PC-3 (cell line): ENCODE measurements at regions not wholly inside any gene's neighbourhood (a gene's known extent, or its start where the extent isn't known, plus 50 kb on each side); places are given as distances from the start of the nearest gene placed in this dataset.

Experiments used
- CTCF ChIP-seq: fragments of 300-600 bp; sonication (generic); conservative IDR thresholded peaks from 2 replicates; pipeline ENCODE4 v1.5.1; 2017; ENCODE audit warnings: antibody characterized with exemption, low read depth, mild to moderate bottlenecking, low read length
- EZH2 ChIP-seq: fragments of 300-600 bp; sonication (generic); IDR thresholded peaks from one replicate; pipeline ENCODE4 v1.6.1; 2017; ENCODE audit warnings: antibody characterized with exemption, mild to moderate bottlenecking, low read length; ENCODE audit not compliant: unreplicated experiment

- TF ChIP-seq EZH2 (no peak), CTCF (no peak)
Observed at GRCh38 chr5:5040712-5041111, 99.4 kb upstream of the ADAMTS16 start.
